ENCODE measurements at regions not wholly inside any gene's neighbourhood (a gene's known extent, or its start where the extent isn't known, plus 50 kb on each side); places are given as distances from the start of the nearest gene placed in this dataset.

- DNase-seq (ENCODE audit: low read depth in 2 of 2) = no peak
Observed at GRCh38 chr4:158007566-158007965, 165.3 kb downstream of the GASK1B start.

GRCh38 chr4:158006990-158007389 lies 165.8 kb downstream of the GASK1B start:
- no peak for DNase-seq (ENCODE audit: low read depth in 2 of 2)

GRCh38 chr4:158005021-158005420 lies 167.8 kb downstream of the GASK1B start:
- no peak for DNase-seq (ENCODE audit: low read depth in 2 of 2)

GRCh38 chr4:158004101-158004500 lies 168.7 kb downstream of the GASK1B start:
- DNase-seq (ENCODE audit: low read depth in 2 of 2) = no peak

GRCh38 chr4:158003212-158003611 lies 169.6 kb downstream of the GASK1B start:
- DNase-seq (ENCODE audit: low read depth in 2 of 2) = no peak

- no peak for DNase-seq (ENCODE audit: low read depth in 2 of 2)
Observed at GRCh38 chr4:158002173-158002572, 170.7 kb downstream of the GASK1B start.

- no peak for DNase-seq (ENCODE audit: low read depth in 2 of 2)
Observed at GRCh38 chr4:158001756-158002155, 171.1 kb downstream of the GASK1B start.

- DNase-seq (ENCODE audit: low read depth in 2 of 2) = no peak
Observed at GRCh38 chr4:157999723-158000122, 173.1 kb downstream of the GASK1B start.

- DNase-seq (ENCODE audit: low read depth in 2 of 2) = no peak
Observed at GRCh38 chr4:157997296-157997695, 175.5 kb downstream of the GASK1B start.

- DNase-seq (ENCODE audit: low read depth in 2 of 2) = no peak
Observed at GRCh38 chr4:157996061-157997028, 176.5 kb downstream of the GASK1B start.

- DNase-seq (ENCODE audit: low read depth in 2 of 2) = no peak
Observed at GRCh38 chr4:157994863-157995262, 178.0 kb downstream of the GASK1B start.

GRCh38 chr4:157992948-157993839 lies 179.6 kb downstream of the GASK1B start:
- DNase-seq (ENCODE audit: low read depth in 2 of 2) = no peak

GRCh38 chr4:157992038-157992705 lies 180.7 kb downstream of the GASK1B start:
- DNase-seq (ENCODE audit: low read depth in 2 of 2) = no peak

- no peak for DNase-seq (ENCODE audit: low read depth in 2 of 2)
Observed at GRCh38 chr4:157988641-157989040, 184.2 kb downstream of the GASK1B start.

- DNase-seq (ENCODE audit: low read depth in 2 of 2) = no peak
Observed at GRCh38 chr4:157984285-157984911, 188.4 kb downstream of the GASK1B start.

GRCh38 chr4:157983300-157983699 lies 189.5 kb downstream of the GASK1B start:
- no peak for DNase-seq (ENCODE audit: low read depth in 2 of 2)

GRCh38 chr4:157980158-157980557 lies 192.7 kb downstream of the GASK1B start:
- no peak for DNase-seq (ENCODE audit: low read depth in 2 of 2)

GRCh38 chr4:157978680-157979361 lies 194.0 kb downstream of the GASK1B start:
- peak in 1 of 2 donors; percentile 5 for DNase-seq (ENCODE audit: low read depth in 2 of 2)

GRCh38 chr4:157977086-157977485 lies 195.7 kb downstream of the GASK1B start:
- DNase-seq (ENCODE audit: low read depth in 2 of 2) = no peak

GRCh38 chr4:157973297-157973696 lies 199.5 kb downstream of the GASK1B start:
- DNase-seq (ENCODE audit: low read depth in 2 of 2) = no peak

- DNase-seq (ENCODE audit: low read depth in 2 of 2) = no peak
Observed at GRCh38 chr4:157964463-157964862, 208.4 kb downstream of the GASK1B start.
